ENCODE measurements at regions not wholly inside any gene's neighbourhood (a gene's known extent, or its start where the extent isn't known, plus 50 kb on each side); places are given as distances from the start of the nearest gene placed in this dataset.

- no peaks in the 10 kb centered on the region for H3K36me3 ChIP-seq
- H3K27me3 ChIP-seq (ENCODE audit: low read depth) = peaks cover 4% of the 10 kb centered on the region
- intact Hi-C loops (cut with micrococcal nuclease) = no loop called here
- no peak for TF ChIP-seq CTCF (IDR thresholded peaks at IDR 0.05; ENCODE audit: borderline replicate concordance)
- H3K27ac ChIP-seq (replicated peaks) = peak overlapping the region; percentile 40
- H3K4me1 ChIP-seq = peaks cover 55% of the 10 kb centered on the region
- no peak overlapping the region for H3K4me3 ChIP-seq
- DNase-seq = no peak
- no peaks in the 10 kb centered on the region for H3K9me3 ChIP-seq (replicated peaks)
Measured at GRCh38 chr15:70324001-70324974, 226.6 kb upstream of the TLE3 start.

DNA sequence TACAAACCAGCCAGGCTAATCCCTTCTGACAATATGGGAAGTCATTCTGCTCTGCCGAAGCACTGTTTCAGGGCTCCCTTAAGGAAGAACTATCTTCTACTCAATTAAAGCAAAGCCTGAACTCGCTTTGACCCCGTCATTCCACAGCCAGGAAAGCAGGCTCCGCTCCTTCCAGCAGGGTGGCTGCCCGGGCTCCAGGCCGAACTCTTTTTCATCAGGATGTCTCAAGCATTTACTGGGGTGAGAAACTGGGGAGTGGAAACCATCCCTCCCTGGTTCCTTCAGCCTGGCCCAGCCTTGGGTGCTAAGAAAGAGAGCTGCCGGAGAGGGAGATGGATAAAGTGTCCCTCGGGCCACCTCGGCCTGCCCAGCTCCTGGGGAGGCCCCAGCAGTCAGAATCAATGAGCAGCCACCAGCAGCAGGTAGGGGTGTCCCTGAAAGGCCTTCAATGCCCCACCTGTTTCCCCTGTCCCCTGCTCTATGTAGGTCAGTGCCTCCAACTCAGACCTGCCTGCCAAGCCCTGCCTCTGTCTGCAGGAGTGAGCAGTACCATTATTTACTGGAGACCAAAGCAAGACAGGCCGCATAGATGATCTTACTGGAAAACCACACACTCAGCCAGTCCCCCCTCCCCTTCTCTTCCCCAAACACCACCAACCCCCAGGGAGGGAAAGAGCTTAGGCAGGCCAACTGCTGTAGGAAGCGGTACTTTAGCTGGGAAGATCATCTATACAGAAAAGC lies 225.6 kb upstream of the TLE3 start:
- no peaks in the 10 kb centered on the region for H3K36me3 ChIP-seq
- TF ChIP-seq CTCF (IDR thresholded peaks at IDR 0.05; ENCODE audit: borderline replicate concordance) = no peak
- peak overlapping the region; percentile 40 for H3K27ac ChIP-seq (replicated peaks)
- H3K27me3 ChIP-seq (ENCODE audit: low read depth) = peaks cover 9% of the 10 kb centered on the region
- peaks cover 48% of the 10 kb centered on the region for H3K4me1 ChIP-seq
- DNase-seq = peak; percentile 53
- no peaks in the 10 kb centered on the region for H3K9me3 ChIP-seq (replicated peaks)
- H3K4me3 ChIP-seq = no peak overlapping the region
- intact Hi-C loops (cut with micrococcal nuclease) = no loop called here

DNA sequence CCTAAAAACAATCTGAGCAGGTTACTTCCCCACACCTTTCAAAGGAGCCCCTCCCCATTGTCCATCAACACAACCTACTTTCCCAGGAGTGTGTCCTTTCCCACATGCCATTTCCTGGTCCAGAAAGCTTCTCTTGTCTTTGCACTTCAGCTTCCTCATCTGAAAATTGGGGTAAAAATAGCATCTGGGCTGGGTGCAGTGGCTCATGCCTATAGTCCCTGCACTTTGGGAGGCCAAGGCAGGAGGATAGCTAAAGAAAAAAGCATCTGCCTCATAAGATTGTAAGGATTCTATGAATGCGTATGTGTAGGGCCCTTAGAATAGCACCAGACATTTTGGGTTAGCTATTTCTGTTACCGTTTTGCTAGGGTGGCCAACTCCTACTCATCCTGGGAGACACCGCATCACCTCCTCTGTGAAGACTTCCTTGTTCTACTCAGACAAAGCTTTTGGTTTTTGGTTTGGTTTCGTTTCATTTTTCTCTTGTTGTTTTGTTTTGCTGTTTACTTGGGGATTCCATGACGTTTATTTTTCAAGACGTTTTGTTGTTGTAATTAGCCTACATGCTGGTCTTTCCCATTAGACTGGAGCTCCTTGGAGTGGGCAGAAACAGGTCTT lies 224.4 kb upstream of the TLE3 start:
- H3K27me3 ChIP-seq (ENCODE audit: low read depth) = peaks cover 20% of the 10 kb centered on the region
- no peak for TF ChIP-seq CTCF (IDR thresholded peaks at IDR 0.05; ENCODE audit: borderline replicate concordance)
- H3K27ac ChIP-seq (replicated peaks) = no peak overlapping the region
- no peaks in the 10 kb centered on the region for H3K9me3 ChIP-seq (replicated peaks)
- H3K4me3 ChIP-seq = no peak overlapping the region
- intact Hi-C loops (cut with micrococcal nuclease) = no loop called here
- peaks cover 37% of the 10 kb centered on the region for H3K4me1 ChIP-seq
- no peak for DNase-seq
- no peaks in the 10 kb centered on the region for H3K36me3 ChIP-seq

- Histone ChIP-seq H3K9me3 (replicated peaks) (no peaks in the 10 kb centered on the region), H3K36me3 (no peaks in the 10 kb centered on the region), H3K27me3 (ENCODE audit: low read depth) (peaks cover 28% of the 10 kb centered on the region), H3K4me1 (peaks cover 36% of the 10 kb centered on the region), H3K27ac (replicated peaks) (no peak overlapping the region), H3K4me3 (no peak overlapping the region)
- no peak for TF ChIP-seq CTCF (IDR thresholded peaks at IDR 0.05; ENCODE audit: borderline replicate concordance)
- no peak for DNase-seq
- intact Hi-C loops (cut with micrococcal nuclease) = no loop called here
Measured at GRCh38 chr15:70321172-70321819, 223.6 kb upstream of the TLE3 start.

DNA sequence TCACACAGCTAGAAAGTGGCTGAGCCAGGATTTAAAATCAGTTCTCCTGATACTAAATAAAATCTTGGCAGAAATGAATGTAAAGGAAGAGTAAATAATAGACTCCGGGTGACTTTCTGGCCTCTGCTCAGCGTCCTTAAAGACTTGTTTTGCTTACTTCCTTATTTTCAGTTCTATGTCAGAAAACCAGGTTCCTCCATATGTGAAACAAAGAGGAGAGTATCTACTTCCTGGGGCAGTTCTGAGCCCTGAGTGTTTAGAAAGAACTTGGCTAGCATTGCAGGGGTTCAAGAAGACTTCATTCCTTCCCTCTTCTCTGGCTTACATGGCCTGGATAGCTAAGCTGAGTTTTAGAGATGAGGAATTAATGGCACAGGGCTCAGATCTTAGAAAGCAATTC lies 222.8 kb upstream of the TLE3 start:
- no peak for TF ChIP-seq CTCF (IDR thresholded peaks at IDR 0.05; ENCODE audit: borderline replicate concordance)
- peaks cover 36% of the 10 kb centered on the region for H3K4me1 ChIP-seq
- no peaks in the 10 kb centered on the region for H3K36me3 ChIP-seq
- DNase-seq = no peak
- H3K4me3 ChIP-seq = no peak overlapping the region
- intact Hi-C loops (cut with micrococcal nuclease) = no loop called here
- H3K9me3 ChIP-seq (replicated peaks) = no peaks in the 10 kb centered on the region
- H3K27me3 ChIP-seq (ENCODE audit: low read depth) = peaks cover 35% of the 10 kb centered on the region
- H3K27ac ChIP-seq (replicated peaks) = no peak overlapping the region

All from left ventricle myocardium inferior (tissue), 1 donor.